ENCODE measurements at regions not wholly inside any gene's neighbourhood (a gene's known extent, or its start where the extent isn't known, plus 50 kb on each side); places are given as distances from the start of the nearest gene placed in this dataset.
A peak's percentile ranks its signal among the peaks of the same experiment; 100 is the strongest.

DNA sequence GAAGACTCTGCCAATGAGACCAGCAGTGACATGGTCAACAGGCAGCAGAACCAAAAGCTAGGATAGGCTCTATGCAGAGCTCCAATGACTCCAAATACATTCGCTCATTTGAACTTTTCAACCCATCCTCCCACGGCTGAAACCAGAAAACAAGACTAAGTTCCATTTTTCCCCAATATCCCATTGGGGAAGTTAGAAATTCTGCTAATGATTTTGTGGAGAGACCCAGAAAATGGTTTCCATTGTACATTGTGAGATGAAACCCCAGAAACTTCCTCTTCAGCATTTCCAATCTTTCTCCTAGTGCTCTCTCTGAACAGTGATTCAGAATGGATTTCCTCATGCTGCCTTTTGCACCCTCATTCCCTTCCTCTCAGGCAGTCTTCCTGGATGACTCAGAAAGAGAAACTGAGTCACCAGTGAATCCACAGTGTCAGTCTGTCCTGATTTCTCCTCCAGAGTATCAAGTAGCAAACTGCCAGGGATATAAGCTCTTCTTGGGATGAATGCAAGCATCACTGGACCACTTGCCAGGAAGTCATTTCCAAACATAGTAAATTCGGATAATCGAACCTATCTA is 467.7 kb upstream of the ID2 start:
- Histone ChIP-seq H2AFZ (replicated peaks) (no peak overlapping the region), H3K4me1 (peaks cover 34% of the 10 kb centered on the region), H3K4me3 (no peak overlapping the region), H3K4me2 (no peak overlapping the region), H3K27ac (no peak overlapping the region), H3F3A (ENCODE audit: low read depth) (peaks cover 29% of the 10 kb centered on the region), H3K9ac (no peak overlapping the region), H3K79me2 (ENCODE audit: low read depth) (no peaks in the 10 kb centered on the region), H3K27me3 (no peaks in the 10 kb centered on the region), H3K9me3 (ENCODE audit: low read depth) (no peaks in the 10 kb centered on the region), H4K20me1 (ENCODE audit: low read depth) (no peaks in the 10 kb centered on the region), H3K36me3 (no peaks in the 10 kb centered on the region)
- TF ChIP-seq, protein P1, sequence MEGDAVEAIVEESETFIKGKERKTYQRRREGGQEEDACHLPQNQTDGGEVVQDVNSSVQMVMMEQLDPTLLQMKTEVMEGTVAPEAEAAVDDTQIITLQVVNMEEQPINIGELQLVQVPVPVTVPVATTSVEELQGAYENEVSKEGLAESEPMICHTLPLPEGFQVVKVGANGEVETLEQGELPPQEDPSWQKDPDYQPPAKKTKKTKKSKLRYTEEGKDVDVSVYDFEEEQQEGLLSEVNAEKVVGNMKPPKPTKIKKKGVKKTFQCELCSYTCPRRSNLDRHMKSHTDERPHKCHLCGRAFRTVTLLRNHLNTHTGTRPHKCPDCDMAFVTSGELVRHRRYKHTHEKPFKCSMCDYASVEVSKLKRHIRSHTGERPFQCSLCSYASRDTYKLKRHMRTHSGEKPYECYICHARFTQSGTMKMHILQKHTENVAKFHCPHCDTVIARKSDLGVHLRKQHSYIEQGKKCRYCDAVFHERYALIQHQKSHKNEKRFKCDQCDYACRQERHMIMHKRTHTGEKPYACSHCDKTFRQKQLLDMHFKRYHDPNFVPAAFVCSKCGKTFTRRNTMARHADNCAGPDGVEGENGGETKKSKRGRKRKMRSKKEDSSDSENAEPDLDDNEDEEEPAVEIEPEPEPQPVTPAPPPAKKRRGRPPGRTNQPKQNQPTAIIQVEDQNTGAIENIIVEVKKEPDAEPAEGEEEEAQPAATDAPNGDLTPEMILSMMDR (IDR thresholded peaks at IDR 0.05): no peak
- TF ChIP-seq EZH2phosphoT487 (IDR thresholded peaks at IDR 0.05): no peak
- no peak for TF ChIP-seq EZH2 (IDR thresholded peaks at IDR 0.05)
- Mint-ChIP-seq H3K4me1 (peaks cover 21% of the 10 kb centered on the region), H3K4me3 (no peak overlapping the region), H3K36me3 (no peaks in the 10 kb centered on the region), H3K27me3 (ENCODE audit: insufficient read depth, low read depth) (peaks cover under 1% of the 10 kb centered on the region), H3K27ac (no peak overlapping the region), H3K9me3 (peaks cover 8% of the 10 kb centered on the region)
- no peak for DNase-seq (ENCODE audit: low spot score)

DNA sequence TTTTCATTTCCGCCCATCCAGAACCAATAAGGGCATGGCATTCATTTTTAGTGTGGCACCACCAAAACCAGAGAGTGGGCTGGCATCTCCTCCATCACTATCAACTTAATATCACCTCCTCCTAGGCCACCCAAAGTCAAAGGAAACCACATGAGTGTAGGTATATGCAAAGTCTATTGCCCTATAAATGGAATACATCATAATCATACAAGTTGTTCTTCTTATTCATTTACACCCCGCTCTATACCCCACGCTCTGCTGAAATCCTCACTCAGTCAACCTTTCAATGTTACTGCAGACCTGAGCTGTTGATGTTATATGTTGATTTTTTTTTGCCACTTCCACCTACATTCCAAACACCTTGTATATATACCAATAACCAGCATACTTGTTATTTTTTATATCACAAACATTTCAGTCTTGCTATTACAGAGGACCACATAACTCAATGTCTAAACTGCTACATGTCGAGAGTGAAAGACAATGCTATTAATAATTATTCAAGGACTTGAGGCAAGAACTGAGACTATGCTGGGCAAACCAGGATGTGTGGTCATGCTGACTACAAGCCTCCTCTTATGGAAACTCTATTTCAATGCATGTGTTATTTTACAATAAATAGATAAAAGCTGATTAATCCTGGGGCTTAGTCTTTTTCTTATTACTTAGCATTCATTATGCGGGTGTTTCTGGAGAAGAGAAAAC is 466.5 kb upstream of the ID2 start:
- Mint-ChIP-seq H3K4me1 (peaks cover 23% of the 10 kb centered on the region), H3K36me3 (no peaks in the 10 kb centered on the region), H3K4me3 (no peak overlapping the region), H3K27me3 (ENCODE audit: insufficient read depth, low read depth) (peaks cover 4% of the 10 kb centered on the region), H3K27ac (no peak overlapping the region), H3K9me3 (peaks cover 5% of the 10 kb centered on the region)
- H3K4me3 ChIP-seq: no peak overlapping the region
- no peak overlapping the region for H3K9ac ChIP-seq
- no peaks in the 10 kb centered on the region for H3K9me3 ChIP-seq (ENCODE audit: low read depth)
- no peaks in the 10 kb centered on the region for H3K79me2 ChIP-seq (ENCODE audit: low read depth)
- no peak overlapping the region for H3K27ac ChIP-seq
- H3K4me2 ChIP-seq: no peak overlapping the region
- peaks cover 31% of the 10 kb centered on the region for H3F3A ChIP-seq (ENCODE audit: low read depth)
- DNase-seq (ENCODE audit: low spot score): no peak
- TF ChIP-seq EZH2 (IDR thresholded peaks at IDR 0.05) (no peak), EZH2phosphoT487 (IDR thresholded peaks at IDR 0.05) (no peak)
- TF ChIP-seq, protein P1 (IDR thresholded peaks at IDR 0.05): no peak
- no peaks in the 10 kb centered on the region for H4K20me1 ChIP-seq (ENCODE audit: low read depth)
- no peaks in the 10 kb centered on the region for H3K36me3 ChIP-seq
- no peak overlapping the region for H2AFZ ChIP-seq (replicated peaks)
- no peaks in the 10 kb centered on the region for H3K27me3 ChIP-seq
- peaks cover 39% of the 10 kb centered on the region for H3K4me1 ChIP-seq

DNA sequence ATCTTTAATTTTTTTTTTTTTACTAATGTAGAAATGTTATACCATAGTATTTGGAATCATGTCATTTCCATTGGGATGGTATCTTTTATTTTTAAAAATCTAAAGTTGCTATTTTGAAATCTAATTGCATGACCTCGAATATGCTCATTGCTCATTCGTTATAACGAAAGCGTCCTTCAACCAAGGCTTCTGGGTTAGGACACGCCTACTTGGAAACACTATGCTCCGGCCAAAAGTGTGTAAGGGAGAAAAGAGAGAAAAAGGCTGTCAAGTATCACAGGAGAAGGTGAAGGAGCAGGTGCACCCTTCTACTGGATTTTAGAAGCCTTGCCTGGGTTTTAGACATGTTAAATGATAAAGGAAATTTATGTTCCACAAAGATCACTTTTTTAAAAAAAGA is 465.9 kb upstream of the ID2 start:
- Mint-ChIP-seq H3K27me3 (ENCODE audit: insufficient read depth, low read depth) (peaks cover 4% of the 10 kb centered on the region), H3K4me3 (no peak overlapping the region), H3K36me3 (no peaks in the 10 kb centered on the region), H3K27ac (no peak overlapping the region), H3K9me3 (peaks cover 2% of the 10 kb centered on the region), H3K4me1 (peaks cover 23% of the 10 kb centered on the region)
- H3K4me2 ChIP-seq: peak overlapping the region; percentile 1
- no peaks in the 10 kb centered on the region for H3K79me2 ChIP-seq (ENCODE audit: low read depth)
- H3K27me3 ChIP-seq: no peaks in the 10 kb centered on the region
- no peak overlapping the region for H3K9ac ChIP-seq
- peaks cover 31% of the 10 kb centered on the region for H3F3A ChIP-seq (ENCODE audit: low read depth)
- no peak for DNase-seq (ENCODE audit: low spot score)
- no peak overlapping the region for H2AFZ ChIP-seq (replicated peaks)
- H3K9me3 ChIP-seq (ENCODE audit: low read depth): no peaks in the 10 kb centered on the region
- H3K4me3 ChIP-seq: no peak overlapping the region
- H3K27ac ChIP-seq: no peak overlapping the region
- H4K20me1 ChIP-seq (ENCODE audit: low read depth): no peaks in the 10 kb centered on the region
- no peak for TF ChIP-seq EZH2phosphoT487 (IDR thresholded peaks at IDR 0.05)
- TF ChIP-seq EZH2 (IDR thresholded peaks at IDR 0.05): no peak
- TF ChIP-seq, protein P1 (IDR thresholded peaks at IDR 0.05): no peak
- no peaks in the 10 kb centered on the region for H3K36me3 ChIP-seq
- H3K4me1 ChIP-seq: peaks cover 39% of the 10 kb centered on the region
